K562 (cell line): ENCODE measurements at regions not wholly inside any gene's neighbourhood (a gene's known extent, or its start where the extent isn't known, plus 50 kb on each side); places are given as distances from the start of the nearest gene placed in this dataset.

Experiments
- ATAC-seq: fragments of 200-7000 bp; cut with Tn5 transposase; 3 replicates; pipeline ENCODE4 v1.9.1; 2020; ENCODE audit warnings: moderate library complexity
- BruUV-seq: library from RNA; stranded (reverse); fragments of 400-500 nt; replicated peaks from 2 replicates; lab custom pipeline; 2021; lab: Mats Ljungman, UMichigan
- CTCF ChIA-PET: fragments of 300-600 bp; formaldehyde crosslinking; extraction: SDS; loops from one replicate; lab custom pipeline; 2021; ENCODE audit warnings: low intra/inter-chr PET ratio; lab: Yijun Ruan, JAX
- POLR2A ChIA-PET: fragments of 300-600, 350-650 bp; sonication (Branson Sonifier 250); formaldehyde crosslinking; extraction: SDS; loops from one replicate; lab custom pipeline; 2021; ENCODE audit warnings: antibody characterized with exemption, inconsistent platforms; lab: Yijun Ruan, JAX
- DNase-seq, 4 experiments: peaks; one replicate each; pipeline versions ENCODE4 v3.0.0 to v3.0.0-alpha.2; 2011 to 2018; ENCODE audit warnings: low spot score in 3 of 4, mixed read lengths in 3 of 4; ENCODE audit errors: extremely low read depth in 1 of 4
- FAIRE-seq: peaks from 2 replicates; lab custom pipeline; 2011; peaks lifted over from hg19 to GRCh38; lab: Jason Lieb, UNC
- H2AFZ ChIP-seq: 2 replicates; pipeline ENCODE4 v1.6.0; 2011; ENCODE audit warnings: low read depth, low read length, control low read depth, inconsistent platforms
- H3K27ac ChIP-seq: fragments of 200-600 bp; 3 replicates; pipeline ENCODE4 v1.8.0; 2011; ENCODE audit warnings: low read depth, mild to moderate bottlenecking, control low read depth, inconsistent platforms, low read length, moderate library complexity, mixed read lengths; ENCODE audit errors: extremely low read depth
- H3K27me3 ChIP-seq, 2 experiments: fragments of 300-600 bp in 1 of 2; 2 replicates in 1 of 2; 3 replicates in 1 of 2; pipeline versions ENCODE4 v1.6.0 to v1.8.0; 2011; ENCODE audit warnings: inconsistent platforms in 2 of 2, low read length in 2 of 2, mild to moderate bottlenecking in 1 of 2, mixed read lengths in 1 of 2, moderate library complexity in 1 of 2; ENCODE audit not compliant: control insufficient read depth in 2 of 2, insufficient read depth in 2 of 2
- H3K36me3 ChIP-seq: fragments of 300-600 bp; 3 replicates; pipeline ENCODE4 v1.8.0; 2011; ENCODE audit warnings: mild to moderate bottlenecking, low read length, inconsistent platforms; ENCODE audit not compliant: control insufficient read depth, insufficient read depth
- H3K4me1 ChIP-seq, 2 experiments: fragments of 200-600 bp in 1 of 2; replicated peaks in 1 of 2; 2 replicates in 1 of 2; 3 replicates in 1 of 2; pipeline versions ENCODE4 v1.5.1 to v1.8.0; 2011; ENCODE audit warnings: inconsistent platforms in 2 of 2, low read length in 2 of 2, mild to moderate bottlenecking in 1 of 2, mixed read lengths in 1 of 2, moderate library complexity in 1 of 2; ENCODE audit not compliant: control insufficient read depth in 2 of 2, insufficient read depth in 2 of 2
- H3K4me2 ChIP-seq: 2 replicates; pipeline ENCODE4 v1.6.1; 2011; ENCODE audit warnings: low read length, control low read depth, inconsistent platforms, mixed read lengths; ENCODE audit not compliant: insufficient read depth
- H3K4me3 ChIP-seq: fragments of 200-600 bp; sonication (generic), shearing (Covaris generic); 2 replicates; pipeline ENCODE4 v1.5.1; 2016; ENCODE audit warnings: control low read depth, inconsistent platforms
- H3K79me2 ChIP-seq: fragments of 200-600 bp; 3 replicates; pipeline ENCODE4 v1.8.0; 2011; ENCODE audit warnings: low read length, inconsistent platforms; ENCODE audit not compliant: control insufficient read depth, insufficient read depth
- H3K9ac ChIP-seq, 2 experiments: 2 replicates each; pipeline versions ENCODE4 v1.6.0 to v1.6.1; 2011; ENCODE audit warnings: low read depth in 2 of 2, low read length in 2 of 2, control low read depth in 1 of 2, inconsistent platforms in 1 of 2, mild to moderate bottlenecking in 1 of 2, mixed read lengths in 1 of 2; ENCODE audit not compliant: insufficient read depth in 1 of 2
- H3K9me1 ChIP-seq: one replicate; pipeline ENCODE4 v1.6.0; 2011; ENCODE audit warnings: inconsistent platforms, mild to moderate bottlenecking, low read length, moderate library complexity; ENCODE audit not compliant: control insufficient read depth, insufficient read depth
- H3K9me3 ChIP-seq: replicated peaks from 2 replicates; pipeline ENCODE4 v1.5.1; 2011; ENCODE audit warnings: low read depth, low read length, inconsistent platforms; ENCODE audit not compliant: control insufficient read depth, insufficient read depth
- H4K20me1 ChIP-seq: replicated peaks from 2 replicates; pipeline ENCODE4 v1.6.1; 2011; ENCODE audit warnings: low read length, inconsistent platforms, mixed read lengths; ENCODE audit not compliant: control insufficient read depth, insufficient read depth
- ARID1B ChIP-seq: fragments of 450-650 bp; IDR thresholded peaks from 2 replicates; pipeline ENCODE4 v1.6.1; 2016; ENCODE audit warnings: antibody characterized with exemption, mild to moderate bottlenecking, inconsistent platforms
- BRF2 ChIP-seq: IDR thresholded peaks from 3 replicates; pipeline ENCODE4 v1.6.1; 2011; ENCODE audit warnings: borderline replicate concordance, mild to moderate bottlenecking; ENCODE audit not compliant: insufficient read length, insufficient read depth
- CAMTA2 ChIP-seq: fragments of 250-450 bp; sonication (Bioruptor Pico); conservative IDR thresholded peaks from 2 replicates; pipeline ENCODE4 v1.5.1; 2022
- RERE ChIP-seq: sonication (generic); formaldehyde crosslinking; IDR thresholded peaks from 2 replicates; pipeline ENCODE4 v1.8.0; 2023; ENCODE audit warnings: missing genetic modification reagents, mild to moderate bottlenecking, borderline replicate concordance
- WGBS: fragments of 100-300 bp; shearing (Covaris generic); methylation state at CpG from one replicate; pipeline ENCODE4 v1.1.6; 2016; ENCODE audit warnings: low coverage, mixed read lengths; ENCODE audit not compliant: insufficient coverage; ENCODE audit errors: missing lambda C conversion rate; 5-methylcytosine and 5-hydroxymethylcytosine counted together
- in situ Hi-C: fragments of 300-500 bp; cut with MboI; formaldehyde crosslinking; loops from 4 replicates; pipeline ENCODE4 v1.15.0; 2018; ENCODE audit warnings: inconsistent platforms, mixed read lengths
- intact Hi-C: fragments of 100-400 bp; cut with micrococcal nuclease; formaldehyde crosslinking; loops from 2 replicates; pipeline ENCODE4 v1.14.2; 2022

- DNase-seq = no peak
- BruUV-seq = no TSS peak
- TF ChIP-seq RERE (CRISPR knock-in tag) (no peak), CAMTA2 (no peak), ARID1B (no peak), BRF2 (no peak)
- no peaks in the 10 kb centered on the region for H3K9me3 ChIP-seq
- no peaks in the 10 kb centered on the region for H3K79me2 ChIP-seq
- no peak overlapping the region for H3K27ac ChIP-seq
- 0% methylated on average over 1 of the region's 1 CpG for WGBS
- H4K20me1 ChIP-seq = no peaks in the 10 kb centered on the region
- H3K4me1 ChIP-seq = no peaks in the 10 kb centered on the region
- H2AFZ ChIP-seq = no peak overlapping the region
- no peak overlapping the region for H3K9ac ChIP-seq
- H3K4me2 ChIP-seq = no peak overlapping the region
- H3K27me3 ChIP-seq = no peaks in the 10 kb centered on the region
- H3K36me3 ChIP-seq = no peaks in the 10 kb centered on the region
- in situ Hi-C loops = no loop called here
- intact Hi-C loops = no loop called here
- H3K4me3 ChIP-seq = no peak overlapping the region
- ChIA-PET CTCF (no interaction called here), POLR2A (no interaction called here)
- no peak for FAIRE-seq
- no peak for ATAC-seq
- H3K9me1 ChIP-seq = no peaks in the 10 kb centered on the region
Observed at GRCh38 chr4:66589183-66589582, 918.9 kb upstream of the EPHA5 start.
